GM19468 (cell line): ENCODE measurements at regions not wholly inside any gene's neighbourhood (a gene's known extent, or its start where the extent isn't known, plus 50 kb on each side); places are given as distances from the start of the nearest gene placed in this dataset.
"Not testable (repeated sequence)": the region's sequence is repeated elsewhere in the genome, so short reads cannot be mapped to it uniquely, and the experiment has no call there.

Experiments
- ATAC-seq: cut with Tn5 transposase; IDR thresholded peaks from one replicate; pipeline ENCODE4 v1.9.1; 2021; ENCODE audit warnings: mild to moderate bottlenecking, moderate library complexity, moderate number of reproducible peaks; ENCODE audit not compliant: unreplicated experiment; ENCODE audit errors: extremely low read depth

DNA sequence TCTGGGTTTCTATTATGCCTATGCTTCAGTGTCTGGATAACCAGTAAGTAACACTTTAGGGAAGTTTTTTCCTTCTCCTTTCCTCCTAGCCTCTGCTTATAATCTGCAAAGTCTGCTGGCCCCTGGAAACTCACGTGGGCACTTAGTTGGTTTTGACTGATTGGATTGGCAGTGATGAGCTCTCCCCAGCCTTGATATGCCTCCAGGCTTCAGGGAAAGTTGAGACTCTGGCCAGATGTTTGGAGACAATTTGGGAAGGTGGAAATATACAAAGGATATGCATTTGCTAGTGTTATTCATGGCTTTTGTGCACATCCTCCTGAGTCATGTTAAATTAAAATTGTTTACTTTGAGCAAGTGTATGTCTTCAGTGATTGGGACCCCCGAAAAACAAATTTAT, 160.2 kb upstream of the IL12B start:
- ATAC-seq = no peak

DNA sequence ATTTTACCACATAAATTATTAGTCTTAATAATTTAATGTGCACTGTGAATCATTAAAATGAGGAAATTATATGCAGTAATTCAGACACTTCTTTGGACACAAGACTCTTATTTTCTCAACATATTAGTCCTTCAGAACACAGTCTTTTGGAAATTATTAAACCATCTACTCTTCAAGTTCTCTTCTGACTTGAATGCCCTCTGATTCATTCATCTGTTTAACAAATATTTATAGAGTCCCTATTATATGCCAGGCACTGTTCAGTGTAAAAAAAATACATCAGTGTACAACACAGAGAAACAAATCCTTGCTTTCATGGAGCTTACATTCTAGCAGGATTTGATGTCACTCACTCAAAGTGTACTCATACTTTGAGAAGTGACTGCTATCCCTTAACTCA, 163.4 kb upstream of the IL12B start:
- ATAC-seq = no peak

DNA sequence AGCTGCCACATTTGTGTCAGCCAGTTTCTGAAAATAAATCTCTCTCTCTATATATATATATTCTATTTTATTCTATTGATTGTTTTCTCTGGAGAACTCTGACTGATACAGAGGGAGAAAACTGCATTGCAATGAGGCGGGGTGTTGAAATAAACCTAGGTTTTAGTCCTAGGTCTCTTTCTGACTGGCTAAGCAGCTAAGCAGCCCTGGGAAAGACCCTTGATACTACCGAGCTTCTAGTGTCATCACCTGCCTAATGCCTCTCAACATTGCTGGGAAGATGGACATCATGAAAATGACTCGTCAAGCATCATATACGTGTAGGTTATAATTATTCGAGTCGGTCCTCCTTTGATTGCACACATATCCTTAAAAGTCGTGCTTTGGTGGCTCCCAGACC, 166.5 kb upstream of the IL12B start:
- ATAC-seq = no peak

DNA sequence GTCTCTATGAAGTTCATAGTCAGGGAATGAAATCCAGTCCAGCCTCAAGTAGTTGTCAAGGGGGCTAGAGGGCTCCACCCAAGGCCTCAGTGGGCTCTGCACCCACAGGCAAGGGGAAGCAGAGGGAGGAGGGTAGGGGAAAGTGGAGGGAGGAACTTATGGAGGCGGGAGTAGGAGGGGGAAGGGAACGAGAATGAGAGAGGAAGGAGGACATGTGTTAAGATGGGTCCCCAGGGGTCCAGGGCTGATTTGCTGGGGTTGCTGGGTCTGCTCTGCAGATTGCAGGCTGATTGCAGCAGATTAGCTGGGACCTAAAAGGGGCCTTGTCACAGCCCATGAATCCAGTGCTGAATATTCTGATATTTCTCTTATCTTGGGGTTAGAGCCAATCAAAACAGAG, 166.9 kb upstream of the IL12B start:
- ATAC-seq = no peak

DNA sequence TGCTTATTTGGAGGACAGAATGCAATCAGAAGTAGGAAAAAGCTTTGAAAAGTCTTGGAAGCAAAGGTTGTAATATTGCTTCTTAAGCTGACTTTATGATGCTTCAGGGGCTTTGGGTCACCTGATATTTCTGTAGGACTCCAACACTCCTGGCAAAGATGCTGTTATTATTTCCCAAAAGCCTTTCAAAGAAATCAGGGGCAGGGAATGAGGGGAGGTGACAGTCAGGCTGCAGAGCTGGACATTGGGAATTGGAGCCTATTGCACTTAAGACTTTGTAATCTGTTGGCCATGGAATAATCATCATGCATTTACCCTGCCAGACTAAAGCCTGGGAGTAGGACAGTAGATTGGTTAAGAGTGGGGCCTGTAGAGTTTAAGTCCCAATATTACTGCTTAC, 168.3 kb upstream of the IL12B start:
- no peak for ATAC-seq

DNA sequence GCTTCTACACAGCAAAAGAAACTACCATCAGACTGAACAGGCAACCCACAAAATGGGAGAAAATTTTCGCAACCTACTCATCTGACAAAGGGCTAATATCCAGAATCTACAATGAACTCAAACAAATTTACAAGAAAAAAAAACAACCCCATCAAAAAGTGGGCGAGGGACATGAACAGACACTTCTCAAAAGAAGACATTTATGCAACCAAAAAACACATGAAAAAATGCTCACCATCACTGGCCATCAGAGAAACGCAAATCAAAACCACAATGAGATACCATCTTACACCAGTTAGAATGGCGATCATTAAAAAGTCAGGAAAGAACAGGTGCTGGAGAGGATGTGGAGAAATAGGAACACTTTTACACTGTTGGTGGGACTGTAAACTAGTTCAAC, 171.8 kb upstream of the IL12B start:
- not testable (repeated sequence) for ATAC-seq

DNA sequence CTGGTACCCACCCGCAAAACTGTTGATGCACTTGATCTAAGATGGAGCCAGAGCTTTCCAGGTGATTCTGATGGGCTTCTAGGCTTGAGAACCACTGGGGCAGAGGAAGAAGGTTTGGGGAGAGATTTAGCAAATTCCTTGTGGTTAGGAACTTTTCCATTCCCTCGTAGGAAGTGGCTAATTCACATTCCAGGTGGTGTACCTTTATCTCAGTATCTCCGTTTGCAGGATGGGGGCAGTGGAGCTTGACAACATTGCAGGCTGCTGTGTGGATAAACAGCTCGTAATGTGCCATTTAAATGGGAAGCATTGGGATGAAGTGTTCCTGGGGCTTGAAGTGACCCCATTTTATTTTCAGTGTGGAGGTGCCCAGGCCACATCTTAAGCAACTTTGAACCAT, 172.9 kb upstream of the IL12B start:
- no peak for ATAC-seq

DNA sequence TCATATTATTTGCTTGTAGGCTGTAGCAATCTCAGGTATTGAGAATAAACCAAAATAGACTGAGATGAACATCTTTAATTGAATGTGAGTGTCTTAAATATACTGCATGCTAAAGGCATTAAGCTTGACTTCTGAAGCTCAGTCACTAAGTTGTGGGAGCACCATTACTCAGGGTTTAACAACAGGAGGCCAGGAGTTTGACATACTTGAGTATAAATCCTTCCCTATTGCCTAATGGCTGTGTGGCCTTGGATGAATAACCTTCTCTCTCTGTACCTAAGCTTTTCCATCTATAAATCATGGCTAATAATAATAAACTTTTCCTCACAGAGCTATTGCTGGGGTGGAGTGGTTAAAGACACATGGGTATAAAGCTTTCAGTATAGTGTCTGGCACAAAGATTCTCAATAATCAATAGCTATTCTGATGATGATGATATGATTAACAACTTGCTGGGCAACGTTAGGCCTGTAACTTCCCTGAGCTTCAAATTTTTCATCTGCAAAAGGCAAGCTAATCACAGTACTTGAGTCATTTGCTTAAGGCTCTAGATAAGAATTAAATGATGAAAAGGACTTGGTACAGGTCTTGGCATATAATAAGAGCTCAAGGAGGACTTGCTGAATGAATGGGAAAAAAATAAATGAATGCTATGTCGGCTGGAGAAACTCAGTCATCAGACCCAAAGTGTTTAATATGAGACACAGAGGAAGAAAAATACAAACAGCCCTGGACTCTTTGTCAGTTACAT, 174.0 kb upstream of the IL12B start:
- ATAC-seq = no peak

DNA sequence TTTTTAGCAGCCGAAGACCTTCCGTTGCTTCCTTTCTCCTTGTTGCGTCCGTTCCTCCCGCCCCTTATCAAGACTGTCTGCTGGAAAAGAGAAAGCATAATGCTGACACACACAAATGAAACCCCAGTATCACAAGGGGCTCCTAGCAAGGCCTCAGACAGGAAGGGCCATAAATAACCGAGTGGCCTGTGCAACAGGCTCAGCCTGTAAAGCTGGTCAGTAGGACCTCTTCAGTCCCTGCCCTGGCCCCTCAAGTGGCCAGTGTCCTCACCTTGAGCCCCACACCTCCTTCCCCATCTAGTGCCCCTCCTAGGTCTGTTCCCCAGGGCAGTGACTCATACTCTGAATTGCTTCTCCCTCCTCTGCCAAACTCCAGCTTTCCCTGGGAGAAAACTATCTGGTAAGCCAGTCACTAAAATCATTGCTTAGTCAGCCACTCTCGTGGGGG, 174.6 kb upstream of the IL12B start:
- no peak for ATAC-seq

DNA sequence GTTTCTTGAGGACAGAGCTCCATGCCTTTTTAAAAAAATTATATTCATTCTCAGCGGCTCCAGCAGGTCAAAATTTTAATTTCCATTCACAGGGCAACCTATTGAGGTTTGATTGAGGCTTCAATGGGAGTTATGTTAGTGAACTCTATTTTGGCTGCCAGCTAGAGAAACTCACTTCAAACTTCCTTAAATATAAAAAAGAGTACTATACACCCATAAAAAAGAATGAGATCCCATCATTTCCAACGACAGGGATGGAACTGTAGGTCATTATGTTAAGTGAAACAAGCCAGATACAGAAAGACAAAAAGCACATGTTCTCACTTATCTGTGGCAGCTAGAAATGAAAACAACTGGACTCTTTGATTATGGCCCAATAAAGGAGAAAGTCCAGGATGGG, 176.8 kb upstream of the IL12B start:
- ATAC-seq = no peak

DNA sequence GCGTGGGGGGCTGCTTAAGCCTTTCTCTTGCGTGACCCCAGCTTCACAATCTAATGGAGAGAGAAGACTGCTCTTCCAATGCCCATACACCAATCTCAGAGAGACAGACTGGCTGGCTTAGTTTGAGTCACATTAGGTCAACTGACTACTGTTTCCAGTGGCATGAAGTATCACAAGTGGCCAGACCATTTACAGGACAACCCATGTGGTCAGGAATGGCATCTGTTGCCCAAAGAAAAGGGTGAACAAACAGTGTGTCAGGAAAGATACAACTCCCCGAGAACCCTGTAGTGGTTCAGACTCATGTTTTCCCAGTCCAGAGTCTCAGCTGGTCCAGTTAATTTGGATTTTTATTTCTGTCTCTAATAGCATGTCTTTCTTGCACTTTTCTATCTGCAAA, 177.4 kb upstream of the IL12B start:
- ATAC-seq = no peak

DNA sequence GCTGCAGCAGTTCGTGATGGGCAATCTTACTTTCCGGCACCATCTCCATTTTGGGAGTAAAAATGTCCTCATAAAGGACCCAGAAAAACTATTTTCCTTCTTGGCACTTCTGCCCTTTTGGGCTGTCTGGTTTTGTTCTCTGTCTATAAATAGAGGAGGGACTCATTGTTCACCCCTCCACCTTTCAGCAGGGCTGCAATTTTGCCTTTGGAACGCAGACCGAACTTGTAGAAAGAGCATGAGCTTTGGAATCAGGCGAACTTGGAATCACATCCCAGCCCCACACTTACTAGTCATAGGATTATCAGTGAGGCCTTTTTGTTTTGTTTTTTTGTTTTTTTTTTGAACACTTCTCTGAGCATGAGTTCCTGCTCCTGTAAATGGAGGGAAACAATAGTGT, 178.1 kb upstream of the IL12B start:
- no peak for ATAC-seq

DNA sequence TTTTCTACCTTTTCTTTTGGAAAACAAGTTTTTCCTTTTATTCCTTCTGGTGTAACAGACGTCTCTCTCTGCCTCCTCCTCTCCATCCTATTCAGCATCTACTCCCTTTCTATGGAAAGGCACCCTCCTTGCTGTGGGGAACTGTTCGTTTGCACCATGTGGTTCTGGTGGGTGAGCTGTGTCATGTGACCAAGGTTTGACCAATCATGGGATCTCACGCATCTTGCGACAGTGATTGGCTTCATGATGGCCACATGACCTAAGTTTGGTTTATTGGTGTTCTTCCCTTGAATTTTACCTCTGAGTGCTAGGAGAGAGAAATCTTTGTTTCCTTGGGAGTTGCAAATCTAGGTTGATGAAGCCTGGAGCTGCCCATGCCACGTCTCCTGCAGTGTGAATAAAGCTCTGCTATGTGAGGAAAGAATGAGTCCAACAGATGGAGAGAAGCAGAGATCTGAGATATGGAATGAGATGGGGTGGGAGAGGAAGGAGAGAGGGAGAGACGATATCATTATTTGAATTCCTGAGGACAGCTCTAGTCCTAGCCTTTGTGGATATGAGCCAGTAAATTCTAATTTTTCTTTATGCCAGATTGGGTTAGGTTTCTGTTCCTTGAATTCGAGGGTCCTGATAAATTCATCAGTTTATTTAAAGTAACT, 178.8 kb upstream of the IL12B start:
- ATAC-seq = no peak

DNA sequence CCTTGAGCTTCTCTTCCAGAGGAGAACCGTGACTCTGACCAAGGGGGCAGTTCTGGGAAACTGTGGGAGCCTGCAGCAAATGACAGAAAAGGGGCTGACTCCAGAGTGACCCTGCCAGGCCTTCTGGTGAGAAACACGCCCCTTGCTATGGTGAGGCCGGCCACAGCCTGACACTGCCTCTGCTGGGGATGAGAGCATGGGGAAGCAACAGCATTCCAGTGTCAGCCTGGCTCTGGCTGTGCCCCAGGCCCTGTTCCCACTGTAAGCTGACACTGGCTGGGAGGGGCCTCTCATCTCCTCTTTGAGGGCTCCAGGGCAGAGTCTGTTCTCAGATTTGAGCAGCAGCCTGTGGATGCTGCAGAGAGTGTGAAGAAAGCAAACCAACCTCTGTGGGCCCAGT, 180.0 kb upstream of the IL12B start:
- ATAC-seq = no peak

DNA sequence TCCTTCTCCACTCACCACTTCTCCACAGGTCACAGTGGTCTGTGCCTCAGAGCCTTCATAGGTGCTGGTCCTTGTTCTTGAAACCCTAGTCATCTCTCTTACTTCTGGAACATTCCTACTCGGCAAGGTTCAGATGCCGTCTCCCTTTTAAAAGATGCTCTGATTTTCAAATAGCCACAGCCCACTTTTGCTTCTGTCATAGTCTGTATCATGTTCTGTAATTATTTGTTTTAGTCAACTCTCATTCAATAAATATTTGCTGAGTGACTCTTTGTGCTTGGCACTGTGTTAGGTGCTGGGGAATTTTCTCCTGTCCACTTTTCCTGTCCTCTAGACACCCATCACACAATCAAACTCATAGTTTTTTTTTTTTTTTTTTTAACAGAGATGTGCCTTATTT, 181.3 kb upstream of the IL12B start:
- ATAC-seq = no peak

DNA sequence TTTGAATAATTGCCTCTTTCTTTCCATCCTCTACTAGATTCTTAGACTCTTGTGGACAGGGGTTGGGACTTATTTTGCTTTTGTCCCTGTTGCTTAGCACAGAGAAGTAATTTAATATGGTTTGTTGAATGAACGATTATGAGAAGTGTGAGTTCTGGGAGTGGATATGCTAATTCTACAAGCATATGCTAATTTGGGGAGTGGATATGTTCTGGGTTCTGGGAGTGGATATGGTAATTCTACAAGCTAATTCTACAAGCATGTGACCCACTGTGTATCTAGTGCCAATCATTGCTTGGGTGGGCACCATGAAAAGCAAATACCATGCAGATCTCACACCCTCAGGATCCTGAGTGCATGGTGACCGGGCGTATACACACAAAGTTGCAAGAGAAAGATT, 181.8 kb upstream of the IL12B start:
- ATAC-seq = no peak

DNA sequence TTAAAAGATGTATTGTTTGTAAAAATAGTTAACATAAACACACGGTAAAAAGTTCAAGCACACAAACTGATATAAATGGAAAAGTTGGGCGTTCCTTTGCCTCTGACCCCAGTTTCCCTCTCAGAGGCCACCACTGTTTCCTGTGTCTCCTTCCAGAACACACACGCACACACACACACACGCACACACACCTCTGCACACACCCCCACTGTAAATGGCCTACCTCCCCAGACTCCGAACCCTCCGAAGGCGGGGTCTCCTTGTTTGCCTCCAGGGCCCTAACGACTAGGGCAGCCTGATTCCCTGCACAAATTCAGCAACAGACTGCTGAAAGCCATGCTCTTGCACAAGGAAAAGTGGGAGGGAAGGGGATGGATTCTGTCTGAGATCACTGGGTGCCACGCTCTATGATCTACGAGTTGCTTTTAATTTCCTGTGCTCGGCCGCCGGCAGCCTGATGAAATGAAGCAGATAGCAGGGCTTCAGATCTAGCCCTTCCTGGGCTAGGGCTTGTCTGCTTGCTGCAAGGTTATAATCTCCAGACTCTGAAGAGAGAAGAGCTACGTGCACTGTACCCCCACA, 184.0 kb upstream of the IL12B start:
- no peak for ATAC-seq

DNA sequence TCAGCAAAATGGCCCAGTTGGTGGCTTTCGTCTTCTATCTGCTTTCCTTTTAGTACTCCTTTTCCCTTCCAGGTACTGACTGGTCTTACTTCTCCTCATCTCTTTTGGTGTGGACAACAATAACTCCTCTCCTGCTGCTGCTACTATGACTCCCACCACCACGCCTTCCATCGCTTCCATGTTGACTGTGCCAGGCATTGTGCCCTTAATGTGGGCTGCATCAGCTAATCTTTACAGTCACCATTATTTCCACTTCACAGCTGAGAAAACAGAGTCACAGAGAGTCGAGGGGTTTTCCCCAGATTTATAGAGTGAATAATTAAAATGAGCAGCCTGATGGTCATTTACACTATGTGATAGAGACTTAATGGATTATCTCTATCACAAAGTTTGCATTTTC, 184.9 kb upstream of the IL12B start:
- ATAC-seq = no peak

DNA sequence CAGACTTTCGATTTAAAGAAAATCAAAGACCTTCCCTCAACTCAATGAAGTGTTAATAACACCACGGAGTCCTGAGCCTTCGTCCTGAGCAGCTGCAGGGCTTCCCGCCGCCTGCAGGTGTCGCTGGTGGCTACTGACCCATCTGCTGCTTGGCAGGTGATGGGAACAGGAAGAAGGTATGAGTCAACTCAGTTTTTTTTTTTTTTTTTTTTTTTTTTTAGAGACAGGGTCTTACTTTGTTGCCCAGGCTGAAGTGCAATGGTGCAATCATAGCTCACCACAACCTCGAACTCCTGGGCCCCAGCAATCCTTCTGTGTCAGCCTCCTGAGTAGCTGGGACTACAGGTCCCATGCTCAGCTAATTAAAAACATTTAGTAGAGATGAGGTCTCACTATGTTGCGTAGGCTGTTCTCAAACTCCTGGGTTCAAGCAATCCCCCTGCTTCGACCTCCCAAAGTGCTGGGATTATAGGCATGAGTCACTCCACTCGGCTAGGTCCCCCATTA, 185.7 kb upstream of the IL12B start:
- ATAC-seq = peak; percentile 60

DNA sequence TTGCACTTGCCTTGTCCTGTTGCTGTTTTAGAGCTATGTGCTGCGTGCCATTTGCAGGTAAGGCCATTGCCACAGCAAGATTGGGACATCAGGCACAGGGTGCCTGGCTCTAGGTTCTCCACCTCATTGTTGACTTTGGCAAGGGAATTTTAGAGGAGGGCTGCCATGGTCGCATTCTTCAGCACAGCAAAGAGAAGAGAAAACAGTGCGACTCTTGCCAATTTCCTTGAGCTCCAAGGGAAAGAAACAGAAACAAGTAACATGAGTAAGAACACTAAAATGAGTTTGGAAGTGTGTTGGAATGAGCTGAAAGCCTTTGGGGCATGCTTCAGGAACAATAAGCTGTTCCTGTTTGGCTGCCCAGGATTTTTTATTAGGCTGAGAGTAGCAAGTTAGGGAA, 188.1 kb upstream of the IL12B start:
- ATAC-seq = no peak

DNA sequence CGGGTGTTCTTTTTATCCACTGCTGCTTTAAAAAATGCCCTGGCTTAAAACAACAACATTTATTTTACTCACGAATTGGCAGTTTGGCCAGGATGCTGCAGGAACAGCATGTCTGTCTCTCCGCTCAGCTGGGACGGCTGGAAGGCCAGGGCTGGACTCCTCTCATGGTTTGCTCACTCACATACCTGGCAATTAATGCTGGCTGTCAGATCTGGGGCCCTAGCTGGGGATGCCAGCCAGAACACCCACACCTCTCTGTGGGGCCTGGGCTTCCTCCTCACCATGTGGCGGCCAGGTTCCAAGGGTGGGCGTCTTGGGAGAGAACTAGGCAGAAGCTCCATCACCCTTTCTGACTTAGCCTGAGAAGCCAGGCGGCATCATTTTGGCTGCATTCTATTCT, 189.1 kb upstream of the IL12B start:
- ATAC-seq = no peak

DNA sequence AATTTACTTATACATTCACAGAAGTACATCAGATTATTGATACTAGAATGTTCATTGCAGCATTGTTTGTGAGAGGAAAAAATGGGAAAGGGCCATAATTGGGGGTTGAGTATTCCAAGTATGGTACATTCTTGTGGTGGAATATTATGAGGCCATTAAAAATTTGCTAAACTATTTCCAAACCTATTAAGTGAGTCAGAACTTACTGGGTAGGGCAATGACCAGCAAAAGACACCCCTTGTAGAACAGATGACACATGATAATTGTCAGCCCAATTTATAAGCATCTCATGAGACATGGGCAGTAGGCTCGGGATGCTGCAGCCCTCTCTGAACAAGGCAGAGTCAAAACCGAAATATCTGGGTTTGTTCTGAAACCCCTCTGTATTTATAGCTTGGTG, 192.6 kb upstream of the IL12B start:
- no peak for ATAC-seq
